Activated CD8-positive, alpha-beta memory T cell treated with anti-CD3 and anti-CD28 coated beads, Interleukin-2, amount 50 U/mL, for 1 hour (primary cell): ENCODE measurements at regions not wholly inside any gene's neighbourhood (a gene's known extent, or its start where the extent isn't known, plus 50 kb on each side); places are given as distances from the start of the nearest gene placed in this dataset.

ENCODE experiments used
- DNase-seq: peaks from one replicate; pipeline ENCODE4 v3.0.0-alpha.2; 2020; ENCODE audit errors: extremely low read depth

GRCh38 chr9:85428230-85428629 is 313.5 kb downstream of the AGTPBP1 start:
- DNase-seq: no peak

GRCh38 chr9:85427772-85428171 is 314.0 kb downstream of the AGTPBP1 start:
- no peak for DNase-seq

- no peak for DNase-seq
Observed at GRCh38 chr9:85425153-85425611, 316.6 kb downstream of the AGTPBP1 start.

GRCh38 chr9:85423422-85423821 is 318.3 kb downstream of the AGTPBP1 start:
- no peak for DNase-seq

GRCh38 chr9:85421641-85422040 is 320.1 kb downstream of the AGTPBP1 start:
- no peak for DNase-seq

GRCh38 chr9:85420750-85421149 is 321.0 kb downstream of the AGTPBP1 start:
- DNase-seq: no peak

GRCh38 chr9:85417674-85418073 is 324.1 kb downstream of the AGTPBP1 start:
- DNase-seq: no peak

GRCh38 chr9:85416715-85417114 is 325.0 kb downstream of the AGTPBP1 start:
- DNase-seq: no peak

- DNase-seq: no peak
Observed at GRCh38 chr9:85414390-85414789, 327.4 kb downstream of the AGTPBP1 start.

GRCh38 chr9:85408494-85408893 is 333.3 kb downstream of the AGTPBP1 start:
- no peak for DNase-seq

- no peak for DNase-seq
Observed at GRCh38 chr9:85405566-85405950, 336.2 kb downstream of the AGTPBP1 start.

GRCh38 chr9:85404911-85405565 is 336.7 kb downstream of the AGTPBP1 start:
- no peak for DNase-seq

GRCh38 chr9:85402551-85402950 is 339.2 kb downstream of the AGTPBP1 start:
- DNase-seq: no peak

GRCh38 chr9:85401998-85402397 is 339.8 kb downstream of the AGTPBP1 start:
- DNase-seq: no peak

- DNase-seq: no peak
Observed at GRCh38 chr9:85397005-85397404, 344.7 kb downstream of the AGTPBP1 start.

- no peak for DNase-seq
Observed at GRCh38 chr9:85392260-85392659, 349.5 kb downstream of the AGTPBP1 start.

- DNase-seq: no peak
Observed at GRCh38 chr9:85377731-85378289, 363.9 kb downstream of the AGTPBP1 start.

GRCh38 chr9:85368781-85369180 is 373.0 kb downstream of the AGTPBP1 start:
- no peak for DNase-seq

GRCh38 chr9:85359161-85359560 is 382.6 kb downstream of the AGTPBP1 start:
- DNase-seq: no peak

- DNase-seq: no peak
Observed at GRCh38 chr9:85349046-85349445, 392.7 kb downstream of the AGTPBP1 start.

- DNase-seq: no peak
Observed at GRCh38 chr9:85347541-85347940, 394.2 kb downstream of the AGTPBP1 start.

- DNase-seq: no peak
Observed at GRCh38 chr9:85344901-85345300, 396.9 kb downstream of the AGTPBP1 start.

- no peak for DNase-seq
Observed at GRCh38 chr9:85339338-85339737, 402.4 kb downstream of the AGTPBP1 start.

GRCh38 chr9:85334228-85334627 is 407.5 kb downstream of the AGTPBP1 start:
- DNase-seq: no peak
